ENCODE measurements at regions not wholly inside any gene's neighbourhood (a gene's known extent, or its start where the extent isn't known, plus 50 kb on each side); places are given as distances from the start of the nearest gene placed in this dataset.

- H2AFZ ChIP-seq (ENCODE audit: low read length): no peak overlapping the region
- no peaks in the 10 kb centered on the region for H4K20me1 ChIP-seq (replicated peaks in 1 of 2; ENCODE audit: control insufficient read depth in 1 of 2, insufficient read depth in 2 of 2, low read length in 2 of 2)
- no peak overlapping the region for H2BK120ac ChIP-seq (replicated peaks; ENCODE audit: low read depth, low read length)
- H3K4me1 ChIP-seq (replicated peaks in 1 of 4; ENCODE audit: control insufficient read depth in 3 of 4, insufficient read depth in 4 of 4, low read length in 3 of 4): no peaks in the 10 kb centered on the region
- CTCF ChIA-PET (ENCODE audit: partially characterized antibody): interaction anchor here (0.6 kb wide), 1 partner anchor 97 kb away, joined by 3 read pairs; no protein-coding TSS in a partner anchor
- no peak overlapping the region for H3K23ac ChIP-seq (ENCODE audit: insufficient read length)
- 91% methylated on average over 2 of the region's 2 CpGs; no CpG with 5 or more reads in 1 of the 2 experiments for WGBS, 2 experiments (ENCODE audit: extremely low coverage in 1 of 2, insufficient coverage in 1 of 2, insufficient read length in 1 of 2, insufficient replicate concordance in 2 of 2, low coverage in 1 of 2, low lambda C conversion rate in 2 of 2, missing lambda C conversion rate in 1 of 2)
- no peaks in the 10 kb centered on the region for H3K36me3 ChIP-seq (ENCODE audit: control insufficient read depth in 2 of 4, insufficient read depth in 4 of 4, low read length in 3 of 4)
- no peak overlapping the region for H4K5ac ChIP-seq (ENCODE audit: insufficient read length, low read depth, low read length)
- no peak overlapping the region for H3K9ac ChIP-seq (replicated peaks in 1 of 4; ENCODE audit: extremely low read depth in 1 of 4, low read depth in 3 of 4, low read length in 3 of 4)
- no peak overlapping the region for H3K56ac ChIP-seq (replicated peaks; ENCODE audit: insufficient read length, low read depth, low read length)
- POLR2A ChIA-PET (ENCODE audit: partially characterized antibody): interaction anchor here (0.7 kb wide), 1 partner anchor 39 kb away, joined by 4 read pairs; no protein-coding TSS in a partner anchor
- H2BK5ac ChIP-seq (ENCODE audit: low read depth, low read length): no peak overlapping the region
- H2AK5ac ChIP-seq (ENCODE audit: low read depth, low read length): no peak overlapping the region
- H3K14ac ChIP-seq (ENCODE audit: insufficient read length): no peak overlapping the region
- H3K79me2 ChIP-seq (ENCODE audit: control insufficient read depth in 1 of 2, insufficient read depth in 2 of 2, low read length in 2 of 2): no peaks in the 10 kb centered on the region
- no peak overlapping the region for H2BK12ac ChIP-seq (ENCODE audit: low read depth, low read length)
- H3K4ac ChIP-seq (replicated peaks; ENCODE audit: insufficient read length, low read depth, low read length): no peak overlapping the region
- no peak overlapping the region for H4K8ac ChIP-seq (ENCODE audit: extremely low read depth, insufficient read depth, low read length)
- no peak overlapping the region for H2BK15ac ChIP-seq (ENCODE audit: low read length)
- H3K23me2 ChIP-seq (ENCODE audit: low read depth, low read length): no peaks in the 10 kb centered on the region
- no peak overlapping the region for H3K18ac ChIP-seq (ENCODE audit: extremely low read depth, low read length)
- FAIRE-seq (no peak), DNase-seq (ENCODE audit: low read depth in 1 of 2, low spot score in 2 of 2) (no peak)
- H3K9me3 ChIP-seq (ENCODE audit: insufficient read depth in 2 of 2, low read depth in 1 of 2, low read length in 1 of 2): 0 out of 4 replicates have a peak, but pooled peaks cover 0 to under 1% of the 10 kb centered on the region in 2 experiments
- H4K91ac ChIP-seq (replicated peaks; ENCODE audit: insufficient read length, low read length): no peak overlapping the region
- H3K4me3 ChIP-seq (ENCODE audit: extremely low read depth in 1 of 4, insufficient read depth in 2 of 4, low read depth in 3 of 4, low read length in 4 of 4): no peak overlapping the region
- no peaks in the 10 kb centered on the region for H3K27me3 ChIP-seq (replicated peaks in 1 of 4; ENCODE audit: control insufficient read depth in 3 of 4, extremely low read depth in 1 of 4, insufficient read depth in 3 of 4, low read length in 3 of 4)
- no peak overlapping the region for H2BK20ac ChIP-seq (ENCODE audit: low read length)
- H3K79me1 ChIP-seq (ENCODE audit: low read depth, low read length): no peaks in the 10 kb centered on the region
- H3K4me2 ChIP-seq (ENCODE audit: insufficient read depth in 1 of 2, low read depth in 2 of 2, low read length in 2 of 2): no peak overlapping the region
- no peak overlapping the region for H3K27ac ChIP-seq (ENCODE audit: low read depth, low read length)
- TF ChIP-seq YY1 (IDR thresholded peaks at IDR 0.05; ENCODE audit: low read depth, low read length): no peak
- TF ChIP-seq TBP (IDR thresholded peaks at IDR 0.05; ENCODE audit: low read depth, low read length): no peak
- TF ChIP-seq CBX5 (IDR thresholded peaks at IDR 0.05; ENCODE audit: low read depth, low read length): no peak
- TF ChIP-seq SP4 (IDR thresholded peaks at IDR 0.05; ENCODE audit: low read length): no peak
- TF ChIP-seq HDAC2 (IDR thresholded peaks at IDR 0.05; ENCODE audit: borderline replicate concordance in 1 of 2, low read depth in 2 of 2, low read length in 2 of 2): no peak
- no peak for TF ChIP-seq CBX8 (IDR thresholded peaks at IDR 0.05; ENCODE audit: borderline replicate concordance, low read depth, low read length)
- TF ChIP-seq JUN (IDR thresholded peaks at IDR 0.05; ENCODE audit: low read depth, low read length): no peak
- no peak for TF ChIP-seq NRF1 (IDR thresholded peaks at IDR 0.05; ENCODE audit: low read depth, low read length)
- TF ChIP-seq SRF (IDR thresholded peaks at IDR 0.05; ENCODE audit: low read depth, low read length): no peak
- TF ChIP-seq SAP30 (IDR thresholded peaks at IDR 0.05; ENCODE audit: insufficient read depth, insufficient replicate concordance, low read length): no peak
- no peak for TF ChIP-seq JUND (IDR thresholded peaks at IDR 0.05; ENCODE audit: low read length)
- no peak for TF ChIP-seq CHD1 (IDR thresholded peaks at IDR 0.05; ENCODE audit: low read depth, low read length)
- TF ChIP-seq ATF3 (IDR thresholded peaks at IDR 0.05; ENCODE audit: insufficient read depth, low read depth, low read length): no peak
Observed at GRCh38 chrX:42967681-42968300, 189.8 kb upstream of the PPP1R2C start.
